SK-N-MC (cell line): ENCODE measurements at regions not wholly inside any gene's neighbourhood (a gene's known extent, or its start where the extent isn't known, plus 50 kb on each side); places are given as distances from the start of the nearest gene placed in this dataset.
"Not testable (repeated sequence)": the region's sequence is repeated elsewhere in the genome, so short reads cannot be mapped to it uniquely, and the experiment has no call there.

Source experiments
- DNase-seq: peaks from one replicate; pipeline ENCODE4 v3.0.0-alpha.2; 2011; ENCODE audit warnings: low read depth, low spot score
- H3K27ac ChIP-seq: fragments of 200-600 bp; sonication (generic); 2 replicates; pipeline ENCODE4 v1.5.1; 2016; ENCODE audit warnings: mixed run types
- H3K36me3 ChIP-seq: fragments of 200-600 bp; sonication (generic); 2 replicates; pipeline ENCODE4 v1.6.1; 2017; ENCODE audit warnings: antibody characterized with exemption, low read length, mixed read lengths; ENCODE audit not compliant: insufficient read depth
- H3K4me3 ChIP-seq: fragments of 200-600 bp; sonication (generic); 2 replicates; pipeline ENCODE4 v1.5.1; 2016
- H3K9ac ChIP-seq: fragments of 200-600 bp; sonication (generic); 2 replicates; pipeline ENCODE4 v1.8.0; 2017; ENCODE audit warnings: mixed run types, mixed read lengths; ENCODE audit not compliant: insufficient read length
- H3K9me3 ChIP-seq: fragments of 200-600 bp; sonication (generic); 2 replicates; pipeline ENCODE4 v1.6.1; 2017; ENCODE audit warnings: low read depth, mild to moderate bottlenecking, antibody characterized with exemption, low read length, moderate library complexity, mixed read lengths
- EZH2 ChIP-seq: fragments of 200-600 bp; sonication (generic); IDR thresholded peaks from one replicate; pipeline ENCODE4 v1.6.1; 2017; ENCODE audit warnings: antibody characterized with exemption
- FOXP2 ChIP-seq: optimal IDR thresholded peaks from 2 replicates; pipeline ENCODE3; 2011; ENCODE audit warnings: mild to moderate bottlenecking, moderate library complexity; ENCODE audit not compliant: insufficient read depth; ENCODE audit errors: extremely low read length, control extremely low read depth
- POLR2AphosphoS5 ChIP-seq: IDR thresholded peaks from 2 replicates; pipeline ENCODE4 v1.6.1; 2012; ENCODE audit warnings: mild to moderate bottlenecking, low read depth, low read length, borderline replicate concordance

DNA sequence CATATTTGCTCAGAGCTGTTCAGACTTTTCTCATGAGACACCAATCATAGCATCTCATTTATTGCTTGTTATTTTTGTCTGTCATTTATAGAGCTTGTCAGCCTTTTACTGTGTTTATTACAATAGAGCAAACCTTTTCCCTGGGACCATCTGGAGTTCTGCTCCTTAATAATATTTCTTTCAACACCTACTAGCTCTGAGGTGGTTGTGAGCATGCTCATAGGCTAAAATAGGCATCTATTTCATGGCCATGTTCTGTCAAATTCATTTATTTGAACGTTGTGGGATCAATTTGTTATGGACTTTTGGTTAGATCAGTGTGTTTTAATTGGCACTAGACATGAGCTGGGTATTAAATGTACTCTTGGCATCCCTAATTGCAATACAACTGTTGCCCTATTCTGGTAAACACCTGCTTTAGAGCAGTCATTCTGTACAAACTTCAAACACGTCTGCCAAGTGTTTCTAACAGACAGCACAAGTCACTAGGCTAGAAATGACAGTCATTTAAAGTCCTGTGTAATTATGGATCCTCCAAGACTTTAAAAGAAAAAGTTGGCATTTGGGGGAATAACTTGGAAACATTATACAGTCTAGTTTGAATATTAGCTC, 766.3 kb downstream of the ZNF385D start:
- H3K36me3 ChIP-seq, result no peaks in the 10 kb centered on the region
- DNase-seq, result no peak
- H3K9ac ChIP-seq, result no peak overlapping the region
- H3K27ac ChIP-seq, result no peak overlapping the region
- H3K9me3 ChIP-seq, result no peaks in the 10 kb centered on the region
- H3K4me3 ChIP-seq, result no peak overlapping the region
- TF ChIP-seq EZH2 (no peak), POLR2AphosphoS5 (no peak), FOXP2 (no peak)

DNA sequence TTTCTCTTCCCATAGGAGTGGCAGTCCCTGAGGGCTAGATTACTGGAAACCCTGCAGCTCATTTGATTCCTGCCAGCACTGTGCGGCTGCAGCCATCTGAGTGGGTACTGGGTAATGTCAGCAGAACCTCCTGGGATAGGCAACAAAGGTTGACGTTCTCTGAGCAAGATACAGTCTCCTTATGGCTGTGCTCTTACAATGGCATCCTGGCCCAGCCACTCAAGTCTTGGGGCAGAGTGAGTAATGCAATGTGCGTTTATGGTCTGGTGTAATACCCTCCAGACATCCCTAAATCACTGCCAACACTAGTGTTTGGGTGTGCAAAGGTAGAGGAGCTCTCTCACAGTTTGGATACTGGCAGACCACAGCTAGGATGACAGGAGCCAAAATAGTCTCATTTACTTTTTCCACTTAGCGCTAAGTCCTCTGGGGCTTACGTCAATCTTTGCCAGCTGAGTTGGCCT, 775.8 kb downstream of the ZNF385D start:
- no peak for DNase-seq
- Histone ChIP-seq H3K27ac (no peak overlapping the region), H3K4me3 (no peak overlapping the region)

DNA sequence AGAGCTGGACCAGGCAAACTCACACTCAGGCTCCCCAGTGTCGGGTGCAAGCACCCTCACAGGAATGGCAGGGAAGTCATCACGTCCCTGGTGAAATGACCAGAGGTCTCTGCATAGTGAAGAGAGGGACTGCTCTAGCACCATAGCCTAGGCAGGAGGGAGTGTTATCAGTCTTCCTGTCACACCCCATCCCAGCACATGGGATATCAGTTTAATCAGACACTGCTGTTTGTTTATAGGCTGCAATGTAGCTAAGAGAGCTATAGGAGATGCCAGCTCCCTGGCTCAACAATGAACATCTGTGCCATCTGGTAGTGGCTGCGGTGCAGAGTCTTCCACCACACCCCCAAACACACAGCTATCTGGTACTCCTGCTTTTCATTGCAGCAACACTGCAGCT, 776.6 kb downstream of the ZNF385D start:
- Histone ChIP-seq H3K27ac (no peak overlapping the region), H3K4me3 (no peak overlapping the region), H3K36me3 (no peaks in the 10 kb centered on the region), H3K9me3 (no peaks in the 10 kb centered on the region), H3K9ac (no peak overlapping the region)
- no peak for DNase-seq
- TF ChIP-seq EZH2 (no peak), FOXP2 (no peak), POLR2AphosphoS5 (no peak)

More for the DNA sequence above, 775.8 kb downstream of the ZNF385D start:
- TF ChIP-seq FOXP2, result no peak
- no peak for TF ChIP-seq EZH2
- no peak for TF ChIP-seq POLR2AphosphoS5
- Histone ChIP-seq H3K9ac (no peak overlapping the region), H3K9me3 (no peaks in the 10 kb centered on the region), H3K36me3 (no peaks in the 10 kb centered on the region)

DNA sequence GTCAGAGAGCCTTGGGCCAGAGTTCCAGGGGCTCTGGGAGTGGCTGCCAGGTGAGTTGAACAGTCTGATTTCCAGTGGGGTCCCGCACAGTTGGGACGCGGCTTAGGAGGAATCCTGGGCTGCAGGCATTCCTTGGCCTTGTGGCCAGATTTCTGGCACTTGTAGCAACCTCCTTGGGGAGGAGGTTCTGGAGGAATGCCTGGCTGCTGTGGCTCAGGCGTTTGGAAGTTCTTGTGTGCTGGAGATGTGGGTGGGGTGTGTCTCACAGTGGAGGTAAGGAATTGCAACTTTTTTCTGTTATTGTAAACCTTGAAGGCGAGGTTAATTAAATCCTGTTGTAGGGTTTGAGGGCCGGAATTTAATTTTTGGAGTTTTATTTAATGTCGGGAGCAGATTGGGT, 780.2 kb downstream of the ZNF385D start:
- not testable (repeated sequence) for H3K9ac ChIP-seq, H3K36me3 ChIP-seq, H3K27ac ChIP-seq, DNase-seq, H3K4me3 ChIP-seq, H3K9me3 ChIP-seq

DNA sequence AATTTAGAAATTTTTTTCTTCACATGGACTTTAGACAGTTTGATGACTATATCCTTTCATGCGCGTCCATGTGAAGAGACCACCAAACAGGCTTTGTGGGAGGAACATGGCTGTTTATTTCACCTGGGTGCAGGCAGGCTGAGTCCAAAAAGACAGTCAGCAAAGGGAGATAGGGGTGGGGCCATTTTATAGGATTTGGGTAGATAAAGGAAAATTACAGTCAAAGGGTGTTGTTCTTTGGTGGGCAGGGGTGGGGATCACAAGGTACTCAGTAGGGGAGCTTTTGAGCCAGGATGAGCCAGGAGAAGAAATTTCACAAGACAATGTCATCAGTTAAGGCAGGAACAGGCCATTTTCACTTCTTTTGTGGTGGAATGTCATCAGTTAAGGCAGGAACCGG, 781.5 kb upstream of the SGO1 start:
- H3K4me3 ChIP-seq, H3K27ac ChIP-seq, DNase-seq, H3K9me3 ChIP-seq, H3K9ac ChIP-seq, H3K36me3 ChIP-seq: not testable (repeated sequence)

DNA sequence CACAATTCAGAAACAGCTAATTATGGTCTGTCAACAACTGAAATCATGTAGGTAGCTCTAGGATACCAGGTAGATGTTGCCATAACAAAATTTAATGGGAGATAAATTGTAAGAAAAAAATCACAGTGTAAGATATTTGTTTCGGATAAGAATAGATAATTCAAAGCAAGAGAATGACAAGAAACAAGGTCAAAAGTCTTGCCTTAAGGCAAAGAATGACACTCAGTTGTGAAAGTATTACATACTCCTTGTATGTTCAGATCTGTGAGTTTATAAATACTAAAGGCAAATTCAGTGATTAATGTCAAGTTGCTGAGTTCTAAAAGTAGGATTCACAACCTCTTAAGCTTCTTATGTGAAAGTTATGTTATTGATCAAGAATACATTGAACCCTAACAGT, 772.2 kb upstream of the SGO1 start:
- Histone ChIP-seq H3K4me3 (no peak overlapping the region), H3K36me3 (no peaks in the 10 kb centered on the region), H3K27ac (no peak overlapping the region), H3K9me3 (no peaks in the 10 kb centered on the region), H3K9ac (no peak overlapping the region)
- TF ChIP-seq EZH2 (no peak), FOXP2 (no peak), POLR2AphosphoS5 (no peak)
- DNase-seq, result no peak

DNA sequence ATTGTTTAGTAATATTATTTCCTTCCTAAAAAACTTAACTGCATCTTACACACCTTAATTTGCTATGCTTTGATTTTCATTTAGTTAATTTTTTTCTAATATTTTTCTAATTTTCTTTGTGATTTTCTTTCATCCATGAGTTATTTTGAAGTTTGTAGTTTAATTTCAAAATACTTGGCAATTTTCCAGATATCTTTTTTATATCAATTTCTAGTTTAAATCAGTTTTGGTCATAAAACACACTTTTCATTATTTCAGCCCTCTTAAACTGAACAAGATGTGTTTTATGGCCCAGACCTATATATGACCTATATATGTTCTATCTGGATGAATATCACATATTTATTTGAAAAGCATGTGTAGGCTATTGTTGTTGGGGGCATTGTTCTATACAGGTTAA, 759.9 kb upstream of the SGO1 start:
- no peak overlapping the region for H3K27ac ChIP-seq
- DNase-seq, result no peak
- H3K9me3 ChIP-seq, result no peaks in the 10 kb centered on the region
- TF ChIP-seq POLR2AphosphoS5, result no peak
- H3K9ac ChIP-seq, result no peak overlapping the region
- H3K36me3 ChIP-seq, result no peaks in the 10 kb centered on the region
- H3K4me3 ChIP-seq, result no peak overlapping the region

DNA sequence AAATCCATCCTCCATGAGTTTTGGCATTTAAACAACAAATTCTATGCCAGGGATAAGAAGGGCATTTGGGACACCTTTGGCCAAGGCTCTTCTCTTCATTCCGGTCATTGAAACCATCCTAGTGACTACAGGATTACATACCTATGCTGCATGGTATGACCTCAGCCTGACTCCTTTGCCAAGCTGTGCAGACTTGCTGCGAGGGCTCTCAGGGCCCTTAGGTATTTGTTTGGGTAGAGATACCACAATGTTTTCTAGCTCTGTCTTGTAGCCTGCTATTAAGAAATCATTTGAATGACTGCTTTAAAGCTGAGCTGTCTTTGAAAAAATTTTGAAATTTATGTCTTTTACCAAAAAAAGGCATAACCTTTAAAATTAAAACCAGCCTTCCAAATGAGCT, 749.8 kb upstream of the SGO1 start:
- no peak overlapping the region for H3K9ac ChIP-seq
- H3K27ac ChIP-seq, result no peak overlapping the region
- TF ChIP-seq EZH2 (no peak), POLR2AphosphoS5 (no peak), FOXP2 (no peak)
- no peak overlapping the region for H3K4me3 ChIP-seq
- no peaks in the 10 kb centered on the region for H3K9me3 ChIP-seq
- H3K36me3 ChIP-seq, result no peaks in the 10 kb centered on the region
- no peak for DNase-seq

DNA sequence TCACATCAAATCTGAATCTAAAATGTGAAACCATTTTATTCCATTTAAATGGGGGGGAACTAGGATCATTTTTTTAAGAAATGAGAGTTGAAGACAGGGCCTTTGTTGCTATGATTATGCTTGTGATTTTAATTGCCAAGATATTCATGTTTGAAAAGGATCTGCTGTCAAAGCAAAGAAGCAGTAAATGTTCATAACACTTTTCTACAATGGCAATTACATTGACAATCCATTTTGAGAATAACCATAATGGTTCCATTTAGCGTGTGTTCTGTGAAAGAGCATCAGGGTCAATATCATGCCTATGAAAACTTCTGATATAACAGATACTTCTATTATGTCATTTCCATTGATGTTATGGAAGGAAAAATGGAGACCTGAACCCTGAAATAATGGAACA, 745.8 kb upstream of the SGO1 start:
- Histone ChIP-seq H3K9me3 (no peaks in the 10 kb centered on the region), H3K36me3 (no peaks in the 10 kb centered on the region), H3K9ac (no peak overlapping the region), H3K27ac (no peak overlapping the region), H3K4me3 (no peak overlapping the region)
- no peak for DNase-seq
- no peak for TF ChIP-seq POLR2AphosphoS5
- no peak for TF ChIP-seq FOXP2
- no peak for TF ChIP-seq EZH2
